Stimulated activated CD8-positive, alpha-beta memory T cell treated with anti-CD3 and anti-CD28 coated beads, Interleukin-4, amount 100 ng/mL, for 48 hours (primary cell): ENCODE measurements at regions not wholly inside any gene's neighbourhood (a gene's known extent, or its start where the extent isn't known, plus 50 kb on each side); places are given as distances from the start of the nearest gene placed in this dataset.

ENCODE experiments used
- DNase-seq: peaks from one replicate; pipeline ENCODE4 v3.0.0-alpha.2; 2020

GRCh38 chr12:74415633-74416032 lies 122.0 kb upstream of the ATXN7L3B start:
- no peak for DNase-seq

- DNase-seq: no peak
These were observed 119.1 kb upstream of the ATXN7L3B start for GRCh38 chr12:74418573-74418972.

- no peak for DNase-seq
These were observed 112.9 kb upstream of the ATXN7L3B start for GRCh38 chr12:74424778-74425177.

GRCh38 chr12:74426091-74426490 lies 111.5 kb upstream of the ATXN7L3B start:
- DNase-seq: no peak

- DNase-seq: no peak
These were observed 108.1 kb upstream of the ATXN7L3B start for GRCh38 chr12:74429535-74429934.

- DNase-seq: no peak
These were observed 105.8 kb upstream of the ATXN7L3B start for GRCh38 chr12:74431801-74432200.

- DNase-seq: no peak
These were observed 97.2 kb upstream of the ATXN7L3B start for GRCh38 chr12:74440469-74440868.

- DNase-seq: no peak
These were observed 95.8 kb upstream of the ATXN7L3B start for GRCh38 chr12:74441872-74442271.

GRCh38 chr12:74446466-74446865 lies 91.2 kb upstream of the ATXN7L3B start:
- DNase-seq: no peak

- DNase-seq: no peak
These were observed 87.8 kb upstream of the ATXN7L3B start for GRCh38 chr12:74449872-74450271.

- DNase-seq: no peak
These were observed 83.5 kb upstream of the ATXN7L3B start for GRCh38 chr12:74454109-74454508.

GRCh38 chr12:74455429-74455828 lies 82.2 kb upstream of the ATXN7L3B start:
- DNase-seq: no peak

- no peak for DNase-seq
These were observed 81.2 kb upstream of the ATXN7L3B start for GRCh38 chr12:74456431-74456830.

GRCh38 chr12:74468401-74468800 lies 69.2 kb upstream of the ATXN7L3B start:
- DNase-seq: no peak

GRCh38 chr12:74476234-74476633 lies 61.4 kb upstream of the ATXN7L3B start:
- DNase-seq: no peak

- DNase-seq: no peak
These were observed 56.6 kb upstream of the ATXN7L3B start for GRCh38 chr12:74481078-74481477.

GRCh38 chr12:74482115-74482514 lies 55.5 kb upstream of the ATXN7L3B start:
- no peak for DNase-seq

- DNase-seq: no peak
These were observed 54.6 kb upstream of the ATXN7L3B start for GRCh38 chr12:74483057-74483456.
